HT-29 (cell line): ENCODE measurements at regions not wholly inside any gene's neighbourhood (a gene's known extent, or its start where the extent isn't known, plus 50 kb on each side); places are given as distances from the start of the nearest gene placed in this dataset.

Source experiments
- DNase-seq: peaks from one replicate; pipeline ENCODE4 v3.0.0-alpha.2; 2015; ENCODE audit warnings: low spot score

DNA sequence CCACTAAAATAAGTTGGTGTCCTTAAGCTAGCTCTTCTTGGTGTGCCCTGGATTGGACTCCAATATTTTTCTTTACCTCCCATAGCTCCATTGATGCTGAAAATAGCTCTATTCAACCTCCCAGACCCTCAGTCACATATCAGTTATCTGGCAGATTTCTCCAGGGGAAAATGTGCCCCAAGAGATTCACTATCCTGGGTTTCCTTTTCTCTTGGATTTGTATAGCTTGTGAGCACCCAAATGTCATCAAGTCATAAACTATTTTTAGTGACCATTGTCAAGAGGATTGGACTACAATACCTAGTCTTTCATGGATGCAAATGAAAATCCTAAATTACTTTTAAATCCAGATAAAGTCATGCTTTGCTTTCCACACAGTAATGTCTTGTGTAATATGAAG is 339.6 kb upstream of the FOXG1 start:
- no peak for DNase-seq

DNA sequence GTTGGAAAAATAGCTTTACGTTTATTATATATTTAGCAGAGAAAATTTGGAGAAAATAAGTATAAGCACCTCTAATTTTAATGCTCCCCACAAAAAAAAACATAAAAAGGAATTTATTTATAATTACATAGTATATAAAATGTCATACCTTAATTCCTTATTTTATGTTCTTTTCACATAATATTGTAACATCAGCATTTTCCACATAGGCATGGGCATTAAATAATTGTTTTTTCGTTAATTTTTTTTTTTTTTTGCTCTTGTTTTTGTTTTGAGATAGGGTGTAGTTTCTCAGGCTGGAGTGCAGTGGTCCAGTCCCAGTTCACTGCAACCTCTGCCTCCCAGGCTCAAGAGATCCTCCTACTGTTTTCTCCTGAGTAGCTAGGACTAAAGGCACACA is 329.8 kb upstream of the FOXG1 start:
- DNase-seq, result no peak

DNA sequence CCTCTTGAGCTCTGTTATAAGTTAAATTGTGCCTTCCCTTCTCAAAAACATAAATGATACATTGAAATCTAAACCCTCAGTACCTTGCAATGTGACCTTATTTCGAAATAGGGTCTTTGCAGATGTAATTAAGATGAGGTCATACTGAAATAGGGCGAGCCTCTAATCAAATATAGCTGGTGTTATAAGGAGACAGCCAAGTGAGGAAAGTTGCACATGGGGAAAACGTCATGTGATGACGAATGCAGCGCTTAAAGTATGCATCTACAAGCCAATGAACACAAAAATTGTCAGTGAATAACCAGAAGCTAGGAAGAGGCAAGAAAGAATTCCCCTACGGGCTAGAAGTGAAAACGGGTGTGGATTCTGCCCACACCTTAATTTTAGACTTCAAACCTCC is 305.2 kb upstream of the FOXG1 start:
- DNase-seq, result no peak

DNA sequence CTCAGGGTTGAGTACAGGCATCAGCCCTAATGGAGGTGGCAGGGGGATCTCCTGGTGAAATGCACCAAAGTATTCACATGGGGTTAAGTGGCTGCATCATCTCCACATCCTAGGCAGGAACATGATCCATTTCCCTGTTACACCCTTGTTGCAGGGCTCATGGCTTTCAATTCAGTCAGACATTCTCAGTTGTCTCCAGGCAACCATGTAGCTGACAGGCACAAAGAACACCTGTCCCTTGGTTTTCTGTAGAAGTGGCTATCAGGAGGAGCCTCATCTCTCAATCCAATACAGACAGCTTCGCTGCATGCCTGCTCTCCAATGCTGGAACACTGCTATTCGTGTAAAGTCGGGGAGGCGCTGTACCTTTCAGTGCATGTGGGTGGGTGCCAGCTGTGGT is 299.0 kb upstream of the FOXG1 start:
- DNase-seq, result no peak

DNA sequence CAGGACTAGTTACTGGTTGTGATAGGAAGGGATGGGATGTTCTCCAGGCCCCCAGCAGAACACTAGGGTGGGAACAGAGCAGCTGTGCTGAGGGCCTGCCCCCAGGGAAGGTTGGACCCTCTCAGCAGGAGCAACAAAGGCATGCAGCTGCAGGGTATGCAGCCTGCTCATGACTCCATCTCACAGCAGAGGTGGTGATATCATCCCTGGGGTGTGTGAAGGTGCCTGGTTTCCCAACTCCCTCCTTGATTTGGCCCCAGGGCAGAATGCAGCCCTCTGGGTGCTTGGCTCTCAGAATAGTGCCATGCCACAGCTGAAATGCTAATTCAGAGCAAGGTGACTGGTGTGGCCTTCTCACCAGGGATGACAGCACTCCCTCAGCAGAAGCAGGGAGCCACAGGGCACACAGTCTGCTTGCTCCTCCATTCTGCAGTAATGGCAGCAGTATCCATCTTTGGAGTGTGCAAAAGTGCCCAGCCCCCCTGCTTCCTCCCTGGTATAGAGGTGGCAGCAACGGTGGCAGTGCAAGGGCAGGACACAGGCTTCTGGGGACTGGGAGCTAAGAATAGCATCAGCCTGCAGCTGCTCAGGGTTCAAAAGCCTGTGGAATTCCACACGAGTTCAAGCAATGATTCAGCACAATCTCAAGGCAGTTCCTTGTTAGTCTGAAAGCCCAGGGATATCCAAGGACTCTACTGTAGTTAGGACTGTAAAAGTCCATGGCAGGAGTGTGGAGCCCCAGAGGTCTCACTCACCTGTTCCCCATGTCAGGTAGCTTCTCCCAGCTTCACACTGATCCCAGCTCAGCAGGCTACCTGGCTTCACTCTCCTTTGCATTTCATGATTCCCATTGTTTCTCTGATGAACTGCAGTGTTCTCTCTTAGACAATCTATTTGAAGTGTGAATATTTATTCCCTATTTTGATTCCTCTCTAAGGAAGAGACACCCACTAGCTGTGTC is 298.1 kb upstream of the FOXG1 start:
- no peak for DNase-seq

DNA sequence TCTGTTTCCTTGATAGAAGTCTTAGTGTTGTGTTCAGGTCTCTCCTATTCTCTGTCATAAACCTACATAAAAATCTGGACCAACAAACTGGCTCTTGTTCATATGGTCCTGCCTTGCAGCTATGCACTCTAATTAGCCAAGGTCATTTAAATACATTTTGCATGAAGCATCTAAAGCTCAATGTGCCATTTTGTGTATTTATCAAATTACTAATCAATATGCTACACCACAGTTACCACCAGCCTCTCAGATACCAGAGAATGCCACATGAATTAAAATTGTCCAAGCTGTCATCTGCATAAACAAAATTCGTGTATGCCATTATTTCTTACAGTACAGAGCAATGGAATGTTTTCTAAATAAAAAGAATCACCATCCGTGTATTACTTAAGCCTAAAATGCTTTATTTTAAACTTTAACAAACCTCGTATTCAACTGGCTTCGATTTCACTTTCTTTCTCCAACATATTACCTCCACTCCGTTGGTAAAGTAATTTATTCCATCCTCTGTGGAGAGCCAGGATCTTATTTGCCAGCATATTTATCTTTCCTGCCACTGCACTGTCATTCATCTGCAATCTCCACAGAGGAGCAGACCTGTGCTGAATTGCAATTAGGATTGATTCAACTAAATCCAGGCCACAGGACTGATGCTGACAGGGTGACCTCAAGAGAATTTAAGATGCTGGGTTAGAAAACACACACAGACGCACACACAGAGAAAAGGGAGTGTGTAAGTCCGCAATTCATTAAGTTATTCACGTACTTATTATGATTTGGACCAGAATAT is 284.1 kb upstream of the FOXG1 start:
- no peak for DNase-seq

DNA sequence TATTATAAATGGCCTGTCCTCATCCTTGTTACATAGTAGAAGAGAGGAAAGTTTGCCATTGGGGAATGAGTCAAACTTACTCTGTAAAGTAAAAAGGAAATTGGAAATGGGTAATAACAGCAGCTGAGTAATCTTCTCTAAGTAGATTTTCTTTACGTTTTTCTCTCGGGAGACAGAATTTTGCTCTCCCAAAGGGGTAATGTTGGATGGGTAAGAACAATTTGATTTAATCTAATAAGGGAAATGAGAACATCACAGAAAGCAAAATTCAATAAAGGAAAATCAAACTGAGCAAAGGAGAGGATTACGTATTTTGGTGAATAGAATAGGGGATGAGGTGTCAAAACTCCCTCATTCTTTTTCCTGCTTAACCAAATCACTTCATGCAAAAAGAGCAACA is 283.1 kb upstream of the FOXG1 start:
- DNase-seq, result no peak

DNA sequence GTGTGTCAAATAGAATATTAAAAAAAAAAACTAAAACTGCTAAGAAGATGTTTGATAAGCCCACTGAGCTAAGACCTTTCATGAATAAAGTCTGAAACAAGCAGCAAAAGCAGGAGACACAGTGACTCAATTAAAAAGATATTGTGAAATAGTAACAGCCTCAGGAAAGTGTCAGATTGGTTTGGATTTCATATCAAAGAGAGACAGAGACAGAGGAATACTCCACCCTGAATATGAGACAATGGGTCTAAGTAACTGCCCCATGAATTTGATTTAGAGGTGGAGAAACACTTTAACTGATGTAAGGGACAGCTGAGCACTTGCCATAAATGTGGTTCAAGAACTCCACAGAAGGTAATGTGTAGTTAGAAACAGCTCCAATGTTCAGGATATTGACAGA is 277.9 kb upstream of the FOXG1 start:
- no peak for DNase-seq

DNA sequence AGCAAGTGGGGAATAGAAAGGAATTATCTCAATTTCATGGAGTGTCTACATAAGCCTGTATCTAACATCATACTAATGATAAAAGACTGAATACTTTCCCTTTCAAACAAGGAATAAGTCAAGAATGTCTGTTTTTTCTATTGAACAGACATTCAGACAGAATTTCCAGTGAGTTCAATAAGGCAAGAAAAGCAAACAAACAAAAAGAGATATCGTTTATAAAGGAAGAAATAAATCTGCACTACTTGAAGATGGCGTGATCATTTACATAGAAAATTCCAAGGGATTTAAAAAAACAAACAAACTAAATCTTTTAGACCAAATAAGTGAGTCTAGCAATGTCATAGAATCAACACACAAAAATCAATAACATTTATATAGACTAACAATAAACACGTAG is 273.1 kb upstream of the FOXG1 start:
- DNase-seq, result no peak

DNA sequence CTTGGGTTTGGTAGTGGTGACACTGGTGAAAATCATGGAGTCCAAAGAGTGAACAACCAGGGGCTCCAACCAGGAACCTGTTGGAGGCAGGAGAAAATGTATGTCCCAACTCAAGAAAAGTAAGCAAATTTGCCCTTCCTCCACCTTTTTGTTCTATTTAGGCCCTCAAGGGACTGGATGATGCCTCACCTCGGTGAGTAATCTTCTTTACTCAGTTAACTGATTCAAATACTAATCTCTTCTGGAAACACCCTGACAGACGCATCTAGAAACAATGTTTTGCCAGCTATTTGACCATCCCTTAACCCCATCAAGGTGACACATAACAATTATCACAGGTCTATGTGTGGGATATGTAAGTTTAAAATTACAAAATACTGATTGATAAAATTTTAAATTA is 272.4 kb upstream of the FOXG1 start:
- no peak for DNase-seq

DNA sequence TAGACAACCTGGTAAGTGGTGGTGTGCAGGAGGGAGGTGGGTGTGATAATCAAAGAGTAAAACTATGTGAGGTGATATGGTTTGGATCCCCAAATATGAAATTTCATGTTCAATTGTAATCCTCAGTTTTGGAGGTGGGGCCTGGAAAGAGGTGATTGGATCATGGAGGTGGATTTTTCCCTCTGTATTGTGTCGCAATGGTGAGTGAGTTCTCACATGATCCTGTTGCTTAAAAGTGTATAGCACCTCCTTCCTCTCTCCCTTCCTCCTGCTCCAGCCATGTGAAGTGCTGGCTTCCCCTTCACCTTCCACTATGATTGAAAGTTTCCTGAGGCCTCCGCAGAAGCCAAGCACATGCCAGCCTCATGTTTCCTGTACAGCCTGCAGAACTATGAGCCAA is 270.2 kb upstream of the FOXG1 start:
- no peak for DNase-seq

DNA sequence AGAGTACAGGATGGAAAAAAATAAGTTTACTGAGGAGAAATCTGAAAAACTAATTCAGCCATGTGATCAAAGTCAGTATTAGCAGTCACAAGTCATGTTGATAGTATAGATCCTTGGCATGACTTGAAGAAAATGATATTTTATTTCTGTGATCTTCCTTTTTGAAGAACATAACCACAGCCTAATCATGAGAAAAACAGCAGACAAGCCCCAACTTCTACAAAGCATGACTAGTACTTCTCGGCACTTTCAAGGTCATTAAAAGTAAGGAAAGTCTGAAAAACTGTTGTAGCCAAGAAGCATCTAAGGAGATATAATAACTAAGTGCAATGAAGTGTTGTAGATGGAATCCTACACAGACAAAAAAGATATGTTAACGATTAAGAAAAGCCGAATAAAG is 264.1 kb upstream of the FOXG1 start:
- no peak for DNase-seq

DNA sequence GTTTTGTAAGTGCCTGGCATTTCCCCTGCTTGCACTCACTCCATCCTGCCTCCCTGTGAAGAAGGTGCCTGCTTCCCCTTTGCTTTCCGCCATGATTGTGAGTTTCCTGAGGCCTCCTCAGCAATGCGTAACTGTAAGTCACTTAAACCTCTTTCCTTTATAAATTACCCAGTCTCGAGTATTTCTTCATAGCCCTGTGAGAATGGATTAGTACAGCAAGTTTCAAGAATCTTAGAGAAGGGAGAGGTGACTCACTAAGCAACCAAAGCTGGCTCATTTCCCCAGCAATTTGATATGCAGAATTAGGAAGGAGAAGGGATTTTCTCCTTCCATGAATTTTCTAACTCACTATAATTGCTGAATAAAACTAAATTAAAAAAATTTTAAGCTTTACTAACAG is 251.0 kb upstream of the FOXG1 start:
- no peak for DNase-seq

DNA sequence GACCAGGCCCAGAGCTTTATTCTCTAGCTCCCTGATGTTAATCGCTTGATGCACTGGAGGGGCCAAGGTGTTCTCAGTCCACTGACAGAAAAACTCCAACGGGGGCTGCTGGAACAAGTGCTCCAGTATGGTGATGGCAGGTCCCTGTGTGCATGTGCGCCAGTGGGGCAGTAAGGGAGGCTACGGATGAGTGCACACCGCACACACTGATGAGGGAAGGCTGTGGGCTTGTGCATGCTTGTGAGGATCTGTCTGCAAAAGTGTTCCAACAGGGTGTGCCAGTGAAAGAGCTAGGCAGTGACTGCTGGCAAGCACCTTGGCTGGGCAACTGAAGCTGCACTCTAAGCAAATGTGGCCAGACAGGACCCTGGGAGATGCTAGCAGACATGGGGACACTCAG is 229.7 kb upstream of the FOXG1 start:
- DNase-seq, result no peak

DNA sequence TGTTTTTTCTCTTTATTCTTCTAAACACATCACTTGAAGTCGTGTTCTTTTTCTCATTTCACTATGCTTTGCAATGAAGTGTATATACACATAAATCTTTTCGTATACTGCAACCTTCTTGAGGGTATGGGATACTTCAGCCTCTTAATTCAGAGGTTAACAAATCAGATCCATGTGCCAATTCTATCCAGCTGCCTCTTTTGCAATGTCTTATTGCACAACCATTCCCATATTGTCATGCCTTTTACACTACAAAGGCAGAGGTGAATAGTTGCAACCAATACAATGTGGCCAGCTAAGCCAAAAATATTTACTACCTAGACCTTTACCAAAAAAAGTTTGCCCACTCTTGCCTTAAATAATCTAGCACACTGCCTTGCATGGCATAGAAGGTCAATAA is 224.5 kb upstream of the FOXG1 start:
- no peak for DNase-seq

DNA sequence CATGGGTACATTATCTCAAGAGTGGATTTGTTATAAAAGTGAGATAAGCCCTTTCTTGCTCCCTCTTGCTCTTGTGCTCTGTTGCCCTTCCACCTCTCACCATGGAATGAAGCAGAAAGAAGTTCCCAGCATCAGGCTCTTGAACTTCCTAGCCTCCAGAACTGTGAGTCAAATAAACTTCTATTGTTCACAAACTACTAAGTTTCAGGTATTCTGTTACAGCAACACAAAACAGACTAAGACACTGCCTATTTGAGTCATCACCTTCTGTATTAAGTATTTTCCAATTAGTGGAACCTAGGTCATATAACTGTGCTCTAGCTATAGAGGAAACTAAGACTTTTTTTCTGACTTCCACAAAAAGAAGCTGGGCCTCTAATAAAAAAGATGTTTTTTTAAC is 201.2 kb upstream of the FOXG1 start:
- no peak for DNase-seq

DNA sequence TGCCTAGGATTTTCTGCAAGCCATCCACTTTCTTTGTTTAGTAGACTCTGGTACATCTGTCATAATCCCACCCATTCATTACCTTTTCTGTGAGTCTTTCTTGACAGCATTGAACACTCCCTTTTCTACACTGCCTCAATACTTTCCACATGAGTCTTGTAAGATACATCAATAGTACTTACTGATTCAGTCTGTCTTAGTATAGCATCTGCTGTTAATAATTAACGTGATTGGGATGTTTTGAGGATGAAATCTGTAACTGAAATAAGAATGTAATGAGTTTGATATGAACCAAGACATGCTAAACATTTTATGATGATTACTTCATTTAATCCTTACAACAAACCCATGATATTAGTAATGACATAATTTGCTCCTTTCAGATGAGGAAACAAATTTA is 196.2 kb upstream of the FOXG1 start:
- no peak for DNase-seq

DNA sequence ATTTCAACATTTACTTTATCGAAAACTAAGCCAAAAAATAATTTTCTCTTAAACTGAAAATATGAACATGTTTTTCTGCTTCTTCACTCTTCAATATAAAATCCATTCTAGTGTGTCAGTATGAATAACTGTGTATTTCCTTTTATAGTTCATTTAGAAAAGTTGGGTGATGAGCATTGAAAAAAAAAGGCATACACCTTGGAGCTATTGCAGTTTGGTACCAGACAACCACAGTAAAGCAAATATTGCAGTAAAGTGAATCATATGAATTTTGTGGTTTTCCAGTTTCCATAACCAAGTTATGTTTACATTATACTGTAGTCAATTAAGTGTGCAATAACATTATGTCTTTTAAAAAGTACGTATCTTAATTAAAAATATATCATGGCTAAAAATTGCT is 195.0 kb upstream of the FOXG1 start:
- DNase-seq, result no peak

DNA sequence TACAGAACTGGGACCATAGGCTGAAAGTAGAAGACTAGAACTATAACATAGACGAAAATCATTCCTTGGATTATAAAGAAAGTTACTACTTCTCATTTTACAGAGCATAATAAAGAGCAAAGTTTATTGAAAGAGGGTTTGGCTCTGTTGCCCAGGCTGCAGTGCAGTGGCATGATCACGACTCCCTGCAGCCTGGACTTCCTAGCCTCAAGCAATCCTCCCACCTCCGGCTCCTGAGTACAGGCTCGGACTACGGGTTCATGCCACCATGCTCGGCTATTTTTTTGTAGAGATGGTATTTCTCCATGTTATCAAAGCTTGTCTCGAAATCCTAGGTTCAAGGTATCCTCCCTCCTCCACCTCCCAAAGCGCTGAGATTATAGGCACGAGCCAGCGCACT is 190.1 kb upstream of the FOXG1 start:
- DNase-seq, result no peak

DNA sequence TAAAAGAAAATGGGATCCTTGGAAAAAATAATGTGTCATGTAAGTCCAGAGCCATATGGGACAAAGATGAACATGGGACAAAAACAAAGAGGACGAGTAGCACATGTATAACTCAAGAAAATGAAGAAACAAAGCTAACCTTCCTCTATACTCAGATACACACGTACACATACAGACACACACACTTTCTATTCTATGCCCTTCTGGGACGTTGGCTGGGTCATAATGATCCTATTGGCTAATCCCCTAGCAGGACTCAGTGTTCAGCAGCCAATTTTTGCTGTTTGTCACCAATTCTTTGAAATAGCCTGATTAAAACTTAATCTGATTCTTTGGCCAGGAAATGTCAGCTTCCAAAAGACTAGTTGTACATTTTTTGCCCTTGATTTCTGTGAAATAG is 189.4 kb upstream of the FOXG1 start:
- no peak for DNase-seq

DNA sequence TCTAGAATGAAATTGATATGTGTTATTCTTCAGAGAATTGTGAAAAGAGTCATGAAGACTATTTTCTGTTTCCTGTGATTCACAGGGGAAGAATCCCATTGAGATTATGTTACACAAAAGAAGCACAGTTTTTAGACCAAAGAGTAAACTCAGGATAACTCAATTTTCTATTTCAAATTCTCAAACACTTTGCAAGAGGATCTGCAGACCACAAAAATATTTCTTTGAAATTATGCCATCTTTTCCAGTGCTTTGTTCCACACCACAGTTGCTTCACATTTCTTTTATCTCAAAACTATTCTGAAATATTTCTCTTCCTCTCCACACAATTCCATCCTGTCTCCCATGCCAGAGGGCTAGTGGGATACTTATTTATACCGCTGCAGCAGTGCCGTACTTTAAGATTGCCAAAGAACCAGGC is 188.9 kb upstream of the FOXG1 start:
- DNase-seq, result no peak

DNA sequence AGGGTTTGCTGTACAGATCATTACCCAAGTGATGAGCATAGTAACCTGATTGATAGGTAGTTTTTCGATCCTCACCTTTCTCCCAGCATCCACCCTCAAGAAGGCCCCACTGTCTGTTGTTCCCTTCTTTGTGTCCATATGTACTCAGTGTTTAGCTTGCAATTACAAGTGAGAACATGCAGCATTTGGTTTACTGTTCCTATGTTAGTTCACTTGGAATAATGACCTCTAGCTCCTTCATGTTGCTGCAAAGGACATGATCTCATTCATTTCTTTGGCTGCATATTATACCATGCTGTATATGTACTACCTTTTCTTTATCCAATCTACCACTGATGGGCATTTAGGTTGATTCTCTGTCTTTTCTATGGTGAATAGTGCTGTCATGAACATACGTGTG is 181.6 kb upstream of the FOXG1 start:
- DNase-seq, result no peak

DNA sequence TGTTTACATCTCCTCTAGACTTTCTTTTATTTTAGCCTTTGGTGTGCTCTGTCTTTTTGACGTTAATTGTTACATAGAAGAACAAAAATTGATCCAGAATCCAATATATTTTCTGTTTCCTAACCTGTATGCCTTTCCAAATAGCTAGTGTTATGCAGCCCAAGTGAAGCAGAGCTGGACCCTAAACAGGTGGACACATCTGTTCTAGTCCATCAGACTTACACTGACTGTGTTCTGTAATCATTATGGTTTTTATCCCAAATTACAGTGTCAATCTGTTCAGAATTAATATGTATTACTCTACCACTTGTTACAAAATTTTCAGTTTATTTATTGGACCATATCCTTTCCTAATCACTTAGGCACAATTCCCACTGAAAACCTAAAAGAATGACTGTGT is 176.8 kb upstream of the FOXG1 start:
- no peak for DNase-seq
